Effector memory CD4-positive, alpha-beta T cell (primary cell): ENCODE measurements at regions not wholly inside any gene's neighbourhood (a gene's known extent, or its start where the extent isn't known, plus 50 kb on each side); places are given as distances from the start of the nearest gene placed in this dataset.

Experiments used
- DNase-seq, 3 donors: peaks; one replicate each; pipeline ENCODE4 v3.0.0-alpha.2; 2020
- H3K27ac ChIP-seq: 2 replicates; pipeline ENCODE4 v1.7.0; 2013; ENCODE audit warnings: mild to moderate bottlenecking, low read length, moderate library complexity; ENCODE audit not compliant: insufficient read depth, poor library complexity, severe bottlenecking
- H3K27me3 ChIP-seq: replicated peaks from 2 replicates; pipeline ENCODE4 v1.7.0; 2013; ENCODE audit warnings: mild to moderate bottlenecking, low read length; ENCODE audit not compliant: insufficient read depth, control insufficient read depth, poor library complexity, severe bottlenecking
- H3K36me3 ChIP-seq: 2 replicates; pipeline ENCODE4 v1.7.0; 2013; ENCODE audit warnings: mild to moderate bottlenecking, low read length, moderate library complexity; ENCODE audit not compliant: control insufficient read depth, insufficient read depth
- H3K4me1 ChIP-seq: 2 replicates; pipeline ENCODE4 v1.7.0; 2013; ENCODE audit warnings: low read length, mild to moderate bottlenecking; ENCODE audit not compliant: control insufficient read depth, insufficient read depth, poor library complexity, severe bottlenecking
- H3K4me3 ChIP-seq: 2 replicates; pipeline ENCODE4 v1.7.0; 2013; ENCODE audit warnings: low read length, low read depth, mild to moderate bottlenecking; ENCODE audit not compliant: insufficient read depth, poor library complexity, severe bottlenecking
- H3K9me3 ChIP-seq: 2 replicates; pipeline ENCODE4 v1.7.0; 2013; ENCODE audit warnings: mild to moderate bottlenecking, low read length, moderate library complexity; ENCODE audit not compliant: control insufficient read depth

- Histone ChIP-seq H3K27ac (no peak overlapping the region), H3K4me1 (no peaks in the 10 kb centered on the region), H3K27me3 (peaks cover 2% of the 10 kb centered on the region), H3K4me3 (no peak overlapping the region), H3K36me3 (no peaks in the 10 kb centered on the region), H3K9me3 (no peaks in the 10 kb centered on the region)
- no peak for DNase-seq
Observed at GRCh38 chr20:20812136-20812535, 99.7 kb upstream of the RALGAPA2 start.

GRCh38 chr20:20808016-20808415 is 95.6 kb upstream of the RALGAPA2 start:
- Histone ChIP-seq H3K9me3 (no peaks in the 10 kb centered on the region), H3K27ac (no peak overlapping the region), H3K4me3 (no peak overlapping the region), H3K36me3 (no peaks in the 10 kb centered on the region), H3K27me3 (peaks cover 2% of the 10 kb centered on the region), H3K4me1 (no peaks in the 10 kb centered on the region)
- DNase-seq = no peak

- Histone ChIP-seq H3K4me3 (no peak overlapping the region), H3K4me1 (no peaks in the 10 kb centered on the region), H3K36me3 (no peaks in the 10 kb centered on the region), H3K9me3 (no peaks in the 10 kb centered on the region), H3K27ac (no peak overlapping the region), H3K27me3 (peaks cover 2% of the 10 kb centered on the region)
- DNase-seq = no peak
Observed at GRCh38 chr20:20806121-20807095, 94.0 kb upstream of the RALGAPA2 start.

DNA sequence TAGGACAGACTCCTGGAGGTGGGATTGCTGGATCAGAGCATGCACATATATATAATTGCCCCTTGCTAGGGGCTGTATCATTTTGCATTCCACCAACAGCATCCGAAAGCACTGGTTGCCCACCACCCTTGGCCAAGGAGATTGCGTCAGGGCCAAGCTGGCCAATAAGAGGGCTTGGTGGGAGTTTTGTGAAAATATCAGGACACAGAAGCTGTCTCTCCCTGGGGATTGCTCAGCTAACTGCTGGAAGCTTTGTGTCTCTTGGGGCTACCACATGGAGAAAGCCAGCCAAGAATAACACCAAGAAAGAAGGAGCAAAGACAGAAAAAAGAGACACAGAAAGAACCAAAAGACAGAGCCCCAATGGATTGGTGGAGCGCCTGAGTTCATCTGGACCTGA is 90.6 kb upstream of the RALGAPA2 start:
- H3K9me3 ChIP-seq = no peaks in the 10 kb centered on the region
- H3K4me1 ChIP-seq = no peaks in the 10 kb centered on the region
- no peaks in the 10 kb centered on the region for H3K36me3 ChIP-seq
- no peak overlapping the region for H3K27ac ChIP-seq
- no peak for DNase-seq
- peaks cover 1% of the 10 kb centered on the region for H3K27me3 ChIP-seq
- no peak overlapping the region for H3K4me3 ChIP-seq

GRCh38 chr20:20802328-20802727 is 89.9 kb upstream of the RALGAPA2 start:
- Histone ChIP-seq H3K27me3 (no peaks in the 10 kb centered on the region), H3K27ac (no peak overlapping the region), H3K36me3 (no peaks in the 10 kb centered on the region), H3K9me3 (no peaks in the 10 kb centered on the region), H3K4me3 (no peak overlapping the region), H3K4me1 (no peaks in the 10 kb centered on the region)
- no peak for DNase-seq

DNA sequence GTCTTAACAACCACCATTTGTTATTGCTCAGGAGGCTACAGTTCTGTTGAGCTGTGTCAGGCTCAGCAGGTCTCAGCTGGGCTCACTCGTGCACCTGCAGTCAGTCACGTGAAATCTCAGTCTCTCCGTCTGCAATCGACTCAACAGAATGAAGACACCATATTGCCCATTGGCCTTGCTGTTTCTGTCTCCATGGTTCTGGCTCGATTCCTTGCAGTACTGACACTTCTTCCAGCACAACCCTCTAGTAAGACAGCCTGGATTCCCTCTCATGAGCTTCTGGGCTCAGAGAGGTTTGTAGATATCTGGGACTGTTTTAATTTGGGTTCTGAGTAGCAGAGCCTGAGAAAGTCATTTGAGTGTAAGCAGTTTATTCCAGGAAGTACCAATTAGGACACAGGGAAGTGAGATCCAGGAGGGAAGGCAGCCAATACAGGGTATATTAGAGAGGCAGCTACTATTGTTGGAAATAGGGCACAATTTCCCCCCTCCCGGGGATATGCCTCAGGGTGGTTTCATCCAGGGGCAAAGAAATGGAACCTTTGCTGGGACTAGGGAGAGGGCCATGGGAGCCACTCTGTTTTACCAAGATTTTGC is 87.4 kb upstream of the RALGAPA2 start:
- Histone ChIP-seq H3K27me3 (no peaks in the 10 kb centered on the region), H3K4me3 (no peak overlapping the region), H3K4me1 (no peaks in the 10 kb centered on the region), H3K9me3 (no peaks in the 10 kb centered on the region), H3K27ac (no peak overlapping the region), H3K36me3 (no peaks in the 10 kb centered on the region)
- DNase-seq = no peak

- Histone ChIP-seq H3K4me3 (no peak overlapping the region), H3K4me1 (no peaks in the 10 kb centered on the region)
Observed at GRCh38 chr20:20797521-20798310, 85.3 kb upstream of the RALGAPA2 start.

DNA sequence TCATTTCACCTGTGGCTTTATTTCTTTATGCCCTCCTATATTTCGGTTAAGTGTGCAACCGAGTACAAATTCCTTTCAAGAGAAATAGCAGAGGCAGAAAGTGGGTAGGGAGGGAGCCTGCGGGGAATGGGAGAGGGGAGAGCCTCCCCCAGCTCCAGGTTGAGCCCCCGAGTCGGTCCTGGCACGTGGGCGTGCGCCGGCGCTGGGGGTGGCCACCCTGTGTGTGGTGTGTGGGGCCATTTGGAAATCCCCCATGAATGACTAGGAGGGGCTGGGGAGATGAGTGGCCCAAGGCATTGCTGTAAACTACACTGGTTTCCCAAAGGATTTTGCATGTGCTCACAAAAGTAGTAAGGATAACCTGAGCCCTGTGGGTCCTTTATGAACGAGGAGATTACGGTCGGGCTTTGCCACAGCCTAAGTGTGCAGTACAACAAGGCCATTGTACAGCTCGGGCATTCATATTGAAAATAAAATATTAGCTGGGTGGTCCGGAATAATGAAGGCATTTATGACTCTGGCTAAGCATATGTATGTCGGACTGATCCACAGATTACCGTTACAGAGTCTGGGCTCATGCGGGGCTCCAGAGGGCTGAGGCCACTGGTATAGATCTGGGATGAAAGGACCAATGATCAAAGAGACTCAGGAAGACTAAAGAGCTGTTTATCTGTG is 84.5 kb upstream of the RALGAPA2 start:
- H3K27me3 ChIP-seq = no peaks in the 10 kb centered on the region

More at GRCh38 chr20:20797521-20798310, 85.3 kb upstream of the RALGAPA2 start:
- no peak for DNase-seq
- H3K27ac ChIP-seq = no peak overlapping the region
- H3K27me3 ChIP-seq = no peaks in the 10 kb centered on the region
- no peaks in the 10 kb centered on the region for H3K36me3 ChIP-seq
- no peaks in the 10 kb centered on the region for H3K9me3 ChIP-seq

DNA sequence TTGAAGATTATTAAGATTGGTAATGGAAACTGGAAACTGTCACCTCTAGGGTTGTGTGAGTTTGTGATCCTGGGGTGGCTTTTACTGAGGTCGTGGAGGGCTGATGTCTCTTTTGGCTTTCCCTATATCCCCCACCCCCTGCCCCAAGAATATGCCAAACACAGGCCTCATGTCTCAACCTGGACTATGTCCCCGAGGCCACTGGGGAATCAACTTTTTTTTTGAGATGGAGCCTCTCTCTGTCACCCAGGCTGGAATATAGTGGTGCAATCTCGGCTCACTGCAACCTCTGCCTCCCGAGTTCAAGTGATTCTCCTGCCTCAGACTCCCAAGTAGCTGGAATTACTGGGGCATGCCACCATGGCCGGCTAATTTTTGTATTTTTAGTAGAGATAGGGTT is 83.3 kb upstream of the RALGAPA2 start:
- no peak for DNase-seq
- H3K27me3 ChIP-seq = no peaks in the 10 kb centered on the region
- no peak overlapping the region for H3K4me3 ChIP-seq
- no peak overlapping the region for H3K27ac ChIP-seq
- no peaks in the 10 kb centered on the region for H3K9me3 ChIP-seq
- no peaks in the 10 kb centered on the region for H3K36me3 ChIP-seq
- no peaks in the 10 kb centered on the region for H3K4me1 ChIP-seq

More for the DNA sequence above, 84.5 kb upstream of the RALGAPA2 start:
- DNase-seq = no peak
- H3K4me1 ChIP-seq = no peaks in the 10 kb centered on the region
- H3K4me3 ChIP-seq = no peak overlapping the region
- H3K36me3 ChIP-seq = no peaks in the 10 kb centered on the region
- H3K27ac ChIP-seq = no peak overlapping the region
- no peaks in the 10 kb centered on the region for H3K9me3 ChIP-seq
